ENCODE measurements at regions not wholly inside any gene's neighbourhood (a gene's known extent, or its start where the extent isn't known, plus 50 kb on each side); places are given as distances from the start of the nearest gene placed in this dataset.

DNA sequence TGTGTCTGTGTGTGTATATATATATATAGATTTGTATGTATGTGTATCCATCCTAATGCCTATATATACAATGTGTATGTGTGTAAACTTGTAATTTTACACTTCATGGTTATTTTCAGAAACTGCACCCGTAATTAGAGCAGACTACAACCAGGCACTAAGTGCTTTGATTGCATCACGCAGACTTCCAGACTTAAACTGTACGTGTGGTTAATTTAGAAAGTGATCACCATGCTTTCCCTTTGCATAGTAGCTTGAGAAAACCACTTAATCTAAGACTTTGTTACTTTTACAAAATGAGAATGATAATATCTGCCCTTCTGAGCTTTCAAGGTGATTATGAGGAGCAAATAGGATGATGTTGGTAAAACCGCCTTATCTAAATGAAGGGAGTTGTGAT, 50.1 kb upstream of the E2F3 start:
- no peaks in the 10 kb centered on the region for H3K79me2 ChIP-seq (ENCODE audit: insufficient read depth, low read length)
- H3K27ac ChIP-seq (ENCODE audit: low read depth, low read length, poor library complexity, severe bottlenecking) = no peak overlapping the region
- H3F3A ChIP-seq (ENCODE audit: insufficient read depth, low read length) = no peaks in the 10 kb centered on the region
- H3K4me2 ChIP-seq (ENCODE audit: low read length) = no peak overlapping the region
- no peak overlapping the region for H2AFZ ChIP-seq (ENCODE audit: low read length)
- no peaks in the 10 kb centered on the region for H3K4me1 ChIP-seq (ENCODE audit: insufficient read depth, low read length, severe bottlenecking)
- no peak overlapping the region for H3K9ac ChIP-seq (ENCODE audit: low read length)
- H3K9me2 ChIP-seq (ENCODE audit: low read depth, low read length) = no peaks in the 10 kb centered on the region
- H3K9me3 ChIP-seq (ENCODE audit: low read length) = no peaks in the 10 kb centered on the region
- no peak for TF ChIP-seq EZH2 (IDR thresholded peaks at IDR 0.05; ENCODE audit: borderline replicate concordance, low read length)
- TF ChIP-seq, protein P1, sequence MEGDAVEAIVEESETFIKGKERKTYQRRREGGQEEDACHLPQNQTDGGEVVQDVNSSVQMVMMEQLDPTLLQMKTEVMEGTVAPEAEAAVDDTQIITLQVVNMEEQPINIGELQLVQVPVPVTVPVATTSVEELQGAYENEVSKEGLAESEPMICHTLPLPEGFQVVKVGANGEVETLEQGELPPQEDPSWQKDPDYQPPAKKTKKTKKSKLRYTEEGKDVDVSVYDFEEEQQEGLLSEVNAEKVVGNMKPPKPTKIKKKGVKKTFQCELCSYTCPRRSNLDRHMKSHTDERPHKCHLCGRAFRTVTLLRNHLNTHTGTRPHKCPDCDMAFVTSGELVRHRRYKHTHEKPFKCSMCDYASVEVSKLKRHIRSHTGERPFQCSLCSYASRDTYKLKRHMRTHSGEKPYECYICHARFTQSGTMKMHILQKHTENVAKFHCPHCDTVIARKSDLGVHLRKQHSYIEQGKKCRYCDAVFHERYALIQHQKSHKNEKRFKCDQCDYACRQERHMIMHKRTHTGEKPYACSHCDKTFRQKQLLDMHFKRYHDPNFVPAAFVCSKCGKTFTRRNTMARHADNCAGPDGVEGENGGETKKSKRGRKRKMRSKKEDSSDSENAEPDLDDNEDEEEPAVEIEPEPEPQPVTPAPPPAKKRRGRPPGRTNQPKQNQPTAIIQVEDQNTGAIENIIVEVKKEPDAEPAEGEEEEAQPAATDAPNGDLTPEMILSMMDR (IDR thresholded peaks at IDR 0.05; ENCODE audit: low read length) = no peak
- no peaks in the 10 kb centered on the region; the same call in 1 of the 2 replicates for H3K27me3 ChIP-seq (ENCODE audit: insufficient read depth, low read length)
- H3K36me3 ChIP-seq (ENCODE audit: insufficient read depth, low read length) = no peaks in the 10 kb centered on the region
- no peak overlapping the region for H3K4me3 ChIP-seq (ENCODE audit: low read depth, low read length, poor library complexity, severe bottlenecking)
- no peaks in the 10 kb centered on the region for H4K20me1 ChIP-seq (ENCODE audit: insufficient read depth, low read length)
